IPS DF 6.9 (cell line): ENCODE measurements at regions not wholly inside any gene's neighbourhood (a gene's known extent, or its start where the extent isn't known, plus 50 kb on each side); places are given as distances from the start of the nearest gene placed in this dataset.
A peak's percentile ranks its signal among the peaks of the same experiment; 100 is the strongest.

Source experiments
- DNase-seq: peaks from one replicate; pipeline ENCODE4 v3.0.0-alpha.2; 2013; ENCODE audit warnings: low read depth, low spot score
- H3K27ac ChIP-seq: one replicate; pipeline ENCODE4 v1.5.1; 2013; ENCODE audit warnings: low read length, control low read depth
- H3K27me3 ChIP-seq: 2 replicates; pipeline ENCODE4 v1.6.1; 2013; ENCODE audit warnings: mild to moderate bottlenecking, low read length; ENCODE audit not compliant: control insufficient read depth, insufficient read depth
- H3K36me3 ChIP-seq: 2 replicates; pipeline ENCODE4 v1.6.1; 2013; ENCODE audit warnings: low read length; ENCODE audit not compliant: control insufficient read depth, insufficient read depth
- H3K4me1 ChIP-seq: 2 replicates; pipeline ENCODE4 v1.6.1; 2013; ENCODE audit warnings: low read length; ENCODE audit not compliant: control insufficient read depth, insufficient read depth
- H3K4me3 ChIP-seq: 2 replicates; pipeline ENCODE4 v1.5.1; 2013; ENCODE audit warnings: mild to moderate bottlenecking, low read length
- H3K9me3 ChIP-seq: 2 replicates; pipeline ENCODE4 v1.6.1; 2013; ENCODE audit warnings: low read length, inconsistent platforms; ENCODE audit not compliant: control insufficient read depth, insufficient read depth
- WGBS: extraction: QIAGEN DNeasy Blood & Tissue Kit; methylation state at CpG from one replicate; pipeline ENCODE4 v1.1.7; 2013; ENCODE audit warnings: mixed read lengths, missing lambda C conversion rate; ENCODE audit not compliant: insufficient read length, insufficient coverage; 5-methylcytosine and 5-hydroxymethylcytosine counted together

GRCh38 chr20:21936720-21937380 lies 231.4 kb downstream of the PAX1 start:
- Histone ChIP-seq H3K27ac (no peak overlapping the region), H3K27me3 (no peaks in the 10 kb centered on the region), H3K4me3 (no peak overlapping the region), H3K36me3 (no peaks in the 10 kb centered on the region), H3K9me3 (no peaks in the 10 kb centered on the region), H3K4me1 (no peaks in the 10 kb centered on the region; the same call in 1 of the 2 replicates)
- DNase-seq: peak; percentile 47
- WGBS: no CpG with 5 or more reads among the region's 3 CpGs

DNA sequence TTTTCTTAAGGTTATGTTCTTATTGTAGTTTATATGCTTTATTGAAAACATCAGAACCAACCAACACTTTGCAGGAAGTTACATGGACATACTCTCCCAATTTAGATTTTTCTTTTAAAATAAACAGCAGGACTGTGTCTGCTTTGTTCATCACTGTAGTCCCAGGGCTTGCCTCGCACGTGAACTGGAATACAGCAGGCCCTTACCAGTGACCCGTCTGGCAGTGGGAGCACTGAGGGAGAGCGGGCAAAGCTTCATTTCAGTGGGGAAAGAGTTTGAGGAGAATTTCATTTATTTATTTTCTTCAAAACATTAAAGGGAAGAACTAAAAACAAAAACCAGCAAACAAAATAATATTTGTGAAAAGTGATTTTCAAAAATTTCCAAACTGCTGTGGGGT lies 230.8 kb downstream of the PAX1 start:
- H3K4me1 ChIP-seq: no peaks in the 10 kb centered on the region; the same call in 1 of the 2 replicates
- no peaks in the 10 kb centered on the region for H3K27me3 ChIP-seq
- H3K27ac ChIP-seq: no peak overlapping the region
- no peaks in the 10 kb centered on the region for H3K36me3 ChIP-seq
- no peak for DNase-seq
- H3K4me3 ChIP-seq: no peak overlapping the region
- no peaks in the 10 kb centered on the region for H3K9me3 ChIP-seq
- no CpG with 5 or more reads among the region's 4 CpGs for WGBS

- DNase-seq: no peak
- no peaks in the 10 kb centered on the region for H3K9me3 ChIP-seq
- H3K36me3 ChIP-seq: no peaks in the 10 kb centered on the region
- H3K27ac ChIP-seq: no peak overlapping the region
- no peak overlapping the region for H3K4me3 ChIP-seq
- H3K27me3 ChIP-seq: no peaks in the 10 kb centered on the region
- WGBS: no CpG with 5 or more reads among the region's 3 CpGs
- H3K4me1 ChIP-seq: no peaks in the 10 kb centered on the region; the same call in 1 of the 2 replicates
Observed at GRCh38 chr20:21933526-21933925, 228.1 kb downstream of the PAX1 start.

DNA sequence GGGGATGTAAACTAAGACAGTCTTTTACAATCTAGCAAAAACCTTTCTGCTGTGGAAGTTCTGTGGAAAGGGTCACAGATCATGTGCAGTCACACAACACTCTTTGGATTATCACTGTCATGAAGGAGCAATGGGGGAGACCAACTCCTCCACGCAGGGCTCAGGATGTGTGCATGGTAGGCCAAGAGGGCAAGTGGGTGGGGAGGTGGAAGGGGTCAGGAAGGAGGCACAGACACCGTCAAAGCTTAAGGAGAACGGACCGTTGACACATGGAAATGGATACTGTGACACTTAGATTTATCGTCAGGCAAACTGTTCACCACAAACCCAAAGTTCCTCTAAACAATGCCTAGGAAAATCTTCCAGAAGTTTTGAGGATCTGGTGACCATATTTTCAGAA lies 215.8 kb downstream of the PAX1 start:
- no peaks in the 10 kb centered on the region for H3K9me3 ChIP-seq
- DNase-seq: no peak

DNA sequence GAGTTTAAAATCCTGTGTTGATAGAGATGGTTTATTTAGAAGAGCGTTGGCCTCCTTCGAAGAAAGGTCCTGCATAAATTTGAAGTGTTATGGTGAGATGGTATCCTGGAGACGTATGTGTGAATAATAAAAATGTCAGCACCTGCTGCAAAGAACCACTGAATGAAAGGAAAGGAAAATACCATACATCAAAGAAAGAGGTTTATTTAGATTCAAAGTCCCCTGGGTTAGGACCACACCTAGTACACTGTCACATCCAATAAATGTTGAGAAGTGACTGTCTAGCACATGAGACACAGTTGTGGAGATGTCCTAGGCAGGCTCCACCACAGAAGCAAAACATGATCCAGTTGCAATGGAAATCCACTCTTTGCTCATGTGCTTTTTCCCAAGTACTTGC lies 214.7 kb downstream of the PAX1 start:
- H3K9me3 ChIP-seq: no peaks in the 10 kb centered on the region
- DNase-seq: no peak
- WGBS: no CpG with 5 or more reads among the region's 3 CpGs

More for the DNA sequence above, 215.8 kb downstream of the PAX1 start:
- WGBS: no CpG with 5 or more reads among the region's 5 CpGs
- no peaks in the 10 kb centered on the region for H3K27me3 ChIP-seq
- H3K36me3 ChIP-seq: no peaks in the 10 kb centered on the region
- no peaks in the 10 kb centered on the region for H3K4me1 ChIP-seq
- H3K4me3 ChIP-seq: no peak overlapping the region
- H3K27ac ChIP-seq: no peak overlapping the region

GRCh38 chr20:21918398-21918797 lies 212.9 kb downstream of the PAX1 start:
- no peak for DNase-seq
- Histone ChIP-seq H3K36me3 (no peaks in the 10 kb centered on the region), H3K9me3 (no peaks in the 10 kb centered on the region), H3K27ac (no peak overlapping the region), H3K4me3 (no peak overlapping the region), H3K27me3 (no peaks in the 10 kb centered on the region), H3K4me1 (no peaks in the 10 kb centered on the region)
- no CpG with 5 or more reads among the region's 7 CpGs for WGBS

More for the DNA sequence above, 214.7 kb downstream of the PAX1 start:
- H3K36me3 ChIP-seq: no peaks in the 10 kb centered on the region
- no peaks in the 10 kb centered on the region for H3K27me3 ChIP-seq
- no peak overlapping the region for H3K27ac ChIP-seq
- H3K4me3 ChIP-seq: no peak overlapping the region
- H3K4me1 ChIP-seq: no peaks in the 10 kb centered on the region

DNA sequence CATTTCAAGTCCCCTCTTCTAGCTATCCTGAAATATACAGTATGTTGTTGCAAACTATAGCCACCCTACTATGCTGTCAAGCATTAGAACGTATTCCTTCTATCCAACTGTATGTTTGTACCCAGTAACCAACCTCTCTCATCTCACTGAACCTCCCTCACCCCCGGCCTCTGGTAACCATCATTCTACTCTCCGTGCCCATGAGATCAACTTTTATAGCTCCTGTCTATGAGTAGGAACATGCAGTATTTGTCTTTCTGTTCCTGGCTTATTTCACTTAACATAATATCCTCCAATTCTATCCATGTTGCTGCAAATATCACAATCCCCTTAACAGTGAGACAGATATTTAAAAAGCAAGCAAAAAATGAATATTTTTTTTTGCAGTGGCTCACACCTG lies 196.9 kb downstream of the PAX1 start:
- no CpG with 5 or more reads among the region's 3 CpGs for WGBS
- H3K27me3 ChIP-seq: no peaks in the 10 kb centered on the region
- no peak overlapping the region for H3K4me3 ChIP-seq
- no peak for DNase-seq
- H3K4me1 ChIP-seq: no peaks in the 10 kb centered on the region
- no peaks in the 10 kb centered on the region for H3K9me3 ChIP-seq
- H3K27ac ChIP-seq: no peak overlapping the region
- no peaks in the 10 kb centered on the region for H3K36me3 ChIP-seq

- H3K36me3 ChIP-seq: no peaks in the 10 kb centered on the region
- no peak for DNase-seq
- H3K4me3 ChIP-seq: no peak overlapping the region
- no peaks in the 10 kb centered on the region for H3K27me3 ChIP-seq
- no peaks in the 10 kb centered on the region for H3K4me1 ChIP-seq
- no peak overlapping the region for H3K27ac ChIP-seq
- no CpG with 5 or more reads among the region's 4 CpGs for whole genome bisulfite sequencing
- no peaks in the 10 kb centered on the region for H3K9me3 ChIP-seq
Observed at GRCh38 chr20:21901470-21902275, 196.2 kb downstream of the PAX1 start.

DNA sequence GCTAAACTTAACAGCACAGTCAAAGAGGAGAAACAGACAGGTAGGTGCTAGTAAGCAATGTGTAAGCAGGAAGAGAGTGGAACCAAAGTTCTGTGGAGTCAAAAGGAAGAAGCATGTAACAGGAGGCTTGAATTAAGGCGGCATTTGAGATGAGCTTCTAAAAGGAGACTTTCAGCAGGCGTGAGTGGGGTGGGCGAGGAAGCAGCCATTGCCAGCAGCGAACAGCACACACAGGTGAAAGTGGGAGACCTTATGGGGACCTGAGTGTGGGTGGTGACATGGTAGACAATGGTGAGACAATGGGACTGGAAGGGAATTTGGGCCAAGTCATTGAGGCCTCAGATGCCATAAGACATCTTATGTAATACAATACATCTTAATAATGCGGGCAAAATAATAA lies 195.0 kb downstream of the PAX1 start:
- no peaks in the 10 kb centered on the region for H3K9me3 ChIP-seq
- WGBS: no CpG with 5 or more reads among the region's 5 CpGs
- no peaks in the 10 kb centered on the region for H3K4me1 ChIP-seq
- H3K27me3 ChIP-seq: no peaks in the 10 kb centered on the region
- no peak for DNase-seq
- H3K27ac ChIP-seq: no peak overlapping the region
- H3K36me3 ChIP-seq: no peaks in the 10 kb centered on the region
- no peak overlapping the region for H3K4me3 ChIP-seq

DNA sequence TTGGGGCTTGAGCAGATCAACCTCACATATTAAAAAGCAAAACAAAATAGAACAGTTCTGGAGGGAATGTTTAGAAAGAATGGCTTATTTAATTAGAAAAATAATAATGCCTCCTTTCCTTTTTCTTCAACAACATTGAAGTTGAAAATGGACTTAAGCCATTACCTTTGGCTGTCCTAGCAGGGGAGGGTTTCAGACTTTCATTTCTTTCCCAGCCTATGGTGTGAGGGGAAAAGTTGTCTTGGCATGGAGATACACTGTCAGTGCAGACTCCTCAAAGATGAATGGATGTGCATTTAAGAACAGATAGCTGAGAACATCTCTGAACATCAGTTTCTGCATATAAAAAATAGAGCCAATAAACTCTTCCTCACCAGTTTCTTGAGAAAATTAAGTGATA lies 169.5 kb downstream of the PAX1 start:
- Histone ChIP-seq H3K4me1 (no peaks in the 10 kb centered on the region), H3K36me3 (no peaks in the 10 kb centered on the region), H3K9me3 (no peaks in the 10 kb centered on the region), H3K27me3 (no peaks in the 10 kb centered on the region), H3K27ac (no peak overlapping the region), H3K4me3 (no peak overlapping the region)
- no peak for DNase-seq

- H3K36me3 ChIP-seq: no peaks in the 10 kb centered on the region
- DNase-seq: no peak
- WGBS: no CpG with 5 or more reads among the region's 4 CpGs
- no peaks in the 10 kb centered on the region for H3K27me3 ChIP-seq
- no peak overlapping the region for H3K27ac ChIP-seq
- H3K4me3 ChIP-seq: no peak overlapping the region
- no peaks in the 10 kb centered on the region for H3K4me1 ChIP-seq
- no peaks in the 10 kb centered on the region for H3K9me3 ChIP-seq
Observed at GRCh38 chr20:21874127-21874526, 168.7 kb downstream of the PAX1 start.
